ENCODE measurements at regions not wholly inside any gene's neighbourhood (a gene's known extent, or its start where the extent isn't known, plus 50 kb on each side); places are given as distances from the start of the nearest gene placed in this dataset.
"Not testable (repeated sequence)": the region's sequence is repeated elsewhere in the genome, so short reads cannot be mapped to it uniquely, and the experiment has no call there.

- DNase-seq (ENCODE audit: low read depth) = not testable (repeated sequence)
Measured at GRCh38 chr15:75763635-75764600, 51.3 kb upstream of the CSPG4 start.

GRCh38 chr15:75763137-75763611 lies 50.5 kb upstream of the CSPG4 start:
- DNase-seq (ENCODE audit: low read depth) = no peak

Data from ELR (cell line).